PC-9 (cell line): ENCODE measurements at regions not wholly inside any gene's neighbourhood (a gene's known extent, or its start where the extent isn't known, plus 50 kb on each side); places are given as distances from the start of the nearest gene placed in this dataset.
A peak's percentile ranks its signal among the peaks of the same experiment; 100 is the strongest.

Experiments used
- BruUV-seq: library from RNA; stranded (reverse); fragments of 400-500 nt; replicated peaks from 2 replicates; lab custom pipeline; 2021; lab: Mats Ljungman, UMichigan
- CTCF ChIA-PET: fragments of 300-600 bp; sonication (Branson Sonifier 250); formaldehyde crosslinking; loops from one replicate; lab custom pipeline; 2022; ENCODE audit warnings: antibody characterized with exemption; lab: Charles Lee
- POLR2A ChIA-PET: fragments of 300-600 bp; sonication (Branson Sonifier 250); formaldehyde crosslinking; loops from one replicate; lab custom pipeline; 2022; ENCODE audit warnings: antibody characterized with exemption; ENCODE audit not compliant: unreplicated experiment; lab: Charles Lee
- DNase-seq, 2 experiments: peaks; one replicate each; pipeline versions ENCODE4 v3.0.0 to v3.0.0-alpha.2; 2015 to 2022; ENCODE audit warnings: mixed read lengths in 1 of 2
- H2AFZ ChIP-seq: fragments of 200-600 bp; sonication (generic); 2 replicates; pipeline ENCODE4 v1.8.1; 2017; ENCODE audit warnings: antibody characterized with exemption
- H3F3A ChIP-seq: fragments of 200-600 bp; sonication (generic); 2 replicates; pipeline ENCODE4 v1.8.1; 2017; ENCODE audit warnings: antibody characterized with exemption, mild to moderate bottlenecking, low read depth; ENCODE audit not compliant: insufficient read depth
- H3K27ac ChIP-seq: fragments of 200-600 bp; sonication (generic); 2 replicates; pipeline ENCODE4 v1.6.1; 2016; ENCODE audit warnings: mixed run types
- H3K27me3 ChIP-seq: fragments of 200-600 bp; sonication (generic); 2 replicates; pipeline ENCODE4 v1.6.1; 2016; ENCODE audit warnings: low read depth, mixed run types; ENCODE audit not compliant: insufficient read depth
- H3K36me3 ChIP-seq: fragments of 200-600 bp; sonication (generic); 2 replicates; pipeline ENCODE4 v1.6.1; 2016; ENCODE audit warnings: low read depth, mixed run types
- H3K4me1 ChIP-seq: fragments of 200-600 bp; sonication (generic); replicated peaks from 2 replicates; pipeline ENCODE4 v1.6.1; 2016; ENCODE audit warnings: mixed run types; ENCODE audit not compliant: insufficient read depth
- H3K4me2 ChIP-seq: fragments of 200-600 bp; sonication (generic); 2 replicates; pipeline ENCODE4 v1.6.1; 2017; ENCODE audit warnings: mixed run types
- H3K4me3 ChIP-seq: fragments of 200-600 bp; sonication (generic); 2 replicates; pipeline ENCODE4 v1.6.1; 2016; ENCODE audit warnings: mixed run types
- H3K79me2 ChIP-seq: fragments of 200-600 bp; sonication (generic); 2 replicates; pipeline ENCODE4 v1.6.1; 2017; ENCODE audit warnings: low read depth, mixed run types
- H3K9me2 ChIP-seq: fragments of 200-600 bp; sonication (generic); 2 replicates; pipeline ENCODE4 v1.8.1; 2017; ENCODE audit warnings: mild to moderate bottlenecking; ENCODE audit not compliant: insufficient read depth
- H3K9me3 ChIP-seq: fragments of 200-600 bp; sonication (generic); 2 replicates; pipeline ENCODE4 v1.8.1; 2016; ENCODE audit warnings: low read depth; ENCODE audit not compliant: insufficient read depth
- H4K20me1 ChIP-seq: fragments of 200-600 bp; sonication (generic); 2 replicates; pipeline ENCODE4 v1.8.1; 2017; ENCODE audit not compliant: insufficient read depth
- EZH2 ChIP-seq: fragments of 200-600 bp; sonication (generic); IDR thresholded peaks from 2 replicates; pipeline ENCODE4 v1.8.0; 2017; ENCODE audit warnings: antibody characterized with exemption, low read depth
- intact Hi-C: fragments of 100-400 bp; cut with micrococcal nuclease; formaldehyde crosslinking; loops from one replicate; pipeline ENCODE4 v1.10.0; 2022; ENCODE audit not compliant: unreplicated experiment
- TF ChIP-seq, protein P1 (sequence below): fragments of 200-600 bp; sonication (generic); conservative IDR thresholded peaks from 2 replicates; pipeline ENCODE4 v1.6.1; 2017; ENCODE audit warnings: mixed run types, antibody characterized with exemption, mild to moderate bottlenecking, moderate library complexity

DNA sequence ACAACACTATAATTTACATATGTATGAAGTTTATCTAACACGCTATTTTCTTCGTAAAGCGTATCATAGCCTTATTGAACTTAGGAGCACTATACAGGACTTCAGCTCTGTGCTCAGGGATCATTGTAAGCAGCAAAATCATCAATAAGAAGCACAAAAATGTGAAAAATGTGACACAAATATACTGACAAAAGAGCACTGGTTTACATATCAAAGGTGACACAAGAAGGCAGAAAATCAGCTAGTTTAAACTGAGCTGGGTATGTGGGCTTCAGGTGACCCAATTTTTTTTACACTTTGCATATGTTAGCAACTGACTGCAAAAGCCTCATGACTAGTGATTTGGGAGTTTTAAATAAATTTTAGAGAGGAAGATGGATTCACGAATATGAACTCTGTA, 215.2 kb upstream of the CHORDC1 start:
- Histone ChIP-seq H3K27ac (no peak overlapping the region), H3K4me1 (no peaks in the 10 kb centered on the region), H4K20me1 (no peaks in the 10 kb centered on the region), H3K9me2 (no peaks in the 10 kb centered on the region; the same call in 1 of the 2 replicates), H3F3A (no peaks in the 10 kb centered on the region), H3K4me3 (no peak overlapping the region), H3K27me3 (no peaks in the 10 kb centered on the region), H3K79me2 (no peaks in the 10 kb centered on the region), H2AFZ (no peak overlapping the region), H3K9me3 (no peaks in the 10 kb centered on the region), H3K36me3 (no peaks in the 10 kb centered on the region), H3K4me2 (no peak overlapping the region)
- ChIA-PET POLR2A (no interaction called here), CTCF (no interaction called here)
- TF ChIP-seq EZH2, result no peak
- TF ChIP-seq, protein P1, sequence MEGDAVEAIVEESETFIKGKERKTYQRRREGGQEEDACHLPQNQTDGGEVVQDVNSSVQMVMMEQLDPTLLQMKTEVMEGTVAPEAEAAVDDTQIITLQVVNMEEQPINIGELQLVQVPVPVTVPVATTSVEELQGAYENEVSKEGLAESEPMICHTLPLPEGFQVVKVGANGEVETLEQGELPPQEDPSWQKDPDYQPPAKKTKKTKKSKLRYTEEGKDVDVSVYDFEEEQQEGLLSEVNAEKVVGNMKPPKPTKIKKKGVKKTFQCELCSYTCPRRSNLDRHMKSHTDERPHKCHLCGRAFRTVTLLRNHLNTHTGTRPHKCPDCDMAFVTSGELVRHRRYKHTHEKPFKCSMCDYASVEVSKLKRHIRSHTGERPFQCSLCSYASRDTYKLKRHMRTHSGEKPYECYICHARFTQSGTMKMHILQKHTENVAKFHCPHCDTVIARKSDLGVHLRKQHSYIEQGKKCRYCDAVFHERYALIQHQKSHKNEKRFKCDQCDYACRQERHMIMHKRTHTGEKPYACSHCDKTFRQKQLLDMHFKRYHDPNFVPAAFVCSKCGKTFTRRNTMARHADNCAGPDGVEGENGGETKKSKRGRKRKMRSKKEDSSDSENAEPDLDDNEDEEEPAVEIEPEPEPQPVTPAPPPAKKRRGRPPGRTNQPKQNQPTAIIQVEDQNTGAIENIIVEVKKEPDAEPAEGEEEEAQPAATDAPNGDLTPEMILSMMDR, result no peak
- no peak for DNase-seq
- no TSS peak for BruUV-seq
- intact Hi-C loops, result no loop called here

DNA sequence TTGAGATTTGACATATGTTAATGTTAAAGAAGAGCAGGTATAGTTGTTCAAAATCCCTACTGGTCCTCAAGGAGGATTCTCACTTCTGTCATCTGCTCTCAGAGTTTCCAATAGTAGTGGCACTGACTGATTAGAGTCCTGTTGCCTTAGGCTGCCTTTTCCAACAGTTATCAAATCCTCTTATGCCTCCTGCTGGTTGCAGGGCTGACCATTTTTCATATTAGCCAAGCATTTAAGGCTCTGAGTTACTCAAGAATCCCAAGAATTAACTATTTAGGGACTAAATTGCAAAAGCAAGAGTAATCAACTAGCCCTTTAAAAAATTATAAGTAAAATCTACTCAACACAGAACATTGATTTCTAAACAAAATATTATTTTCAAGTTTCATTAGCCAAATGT, 212.0 kb upstream of the CHORDC1 start:
- Histone ChIP-seq H3K4me3 (no peak overlapping the region), H3K27me3 (no peaks in the 10 kb centered on the region), H3F3A (no peaks in the 10 kb centered on the region), H3K4me1 (no peaks in the 10 kb centered on the region), H2AFZ (no peak overlapping the region), H3K79me2 (no peaks in the 10 kb centered on the region), H3K9me2 (no peaks in the 10 kb centered on the region), H3K27ac (no peak overlapping the region), H4K20me1 (no peaks in the 10 kb centered on the region), H3K4me2 (no peak overlapping the region), H3K36me3 (no peaks in the 10 kb centered on the region), H3K9me3 (no peaks in the 10 kb centered on the region)
- ChIA-PET CTCF (interaction anchor here (0.6 kb wide), 2 partner anchors 43 to 53 kb away, joined by 10 to 11 read pairs; no protein-coding TSS in a partner anchor), POLR2A (no interaction called here)
- no peak for DNase-seq
- intact Hi-C loops, result no loop called here
- TF ChIP-seq, protein P1, result peak; percentile 59
- no peak for TF ChIP-seq EZH2
- BruUV-seq, result no TSS peak

DNA sequence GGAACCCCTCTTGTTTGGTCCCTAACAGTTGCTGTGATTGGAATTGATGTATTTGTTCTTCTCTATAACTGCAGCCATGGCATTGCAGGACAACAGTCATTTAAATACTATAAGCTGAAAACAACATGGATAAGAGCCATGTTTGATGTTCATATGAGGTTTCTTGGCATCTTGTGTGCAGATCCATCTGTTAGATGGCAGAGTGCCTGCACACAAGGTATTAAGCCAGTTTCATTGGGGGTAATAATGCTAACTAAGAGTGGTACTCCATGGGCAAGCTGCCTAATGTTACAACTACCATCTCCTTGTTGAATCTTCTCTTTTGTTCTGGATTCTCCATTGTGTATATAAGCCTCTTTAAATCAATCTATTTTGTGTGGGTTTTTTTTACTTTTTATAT, 206.0 kb upstream of the CHORDC1 start:
- Histone ChIP-seq H3K4me2 (no peak overlapping the region), H3K79me2 (no peaks in the 10 kb centered on the region), H3K36me3 (no peaks in the 10 kb centered on the region), H3K27ac (no peak overlapping the region), H3K27me3 (no peaks in the 10 kb centered on the region), H3K9me2 (no peaks in the 10 kb centered on the region), H4K20me1 (no peaks in the 10 kb centered on the region), H3K9me3 (no peaks in the 10 kb centered on the region), H3K4me1 (no peaks in the 10 kb centered on the region), H3F3A (no peaks in the 10 kb centered on the region), H2AFZ (no peak overlapping the region), H3K4me3 (no peak overlapping the region)
- BruUV-seq, result no TSS peak
- ChIA-PET POLR2A (no interaction called here), CTCF (no interaction called here)
- TF ChIP-seq, protein P1, result no peak
- no peak for TF ChIP-seq EZH2
- no peak for DNase-seq
- intact Hi-C loops, result no loop called here
